ENCODE measurements at regions not wholly inside any gene's neighbourhood (a gene's known extent, or its start where the extent isn't known, plus 50 kb on each side); places are given as distances from the start of the nearest gene placed in this dataset.

DNA sequence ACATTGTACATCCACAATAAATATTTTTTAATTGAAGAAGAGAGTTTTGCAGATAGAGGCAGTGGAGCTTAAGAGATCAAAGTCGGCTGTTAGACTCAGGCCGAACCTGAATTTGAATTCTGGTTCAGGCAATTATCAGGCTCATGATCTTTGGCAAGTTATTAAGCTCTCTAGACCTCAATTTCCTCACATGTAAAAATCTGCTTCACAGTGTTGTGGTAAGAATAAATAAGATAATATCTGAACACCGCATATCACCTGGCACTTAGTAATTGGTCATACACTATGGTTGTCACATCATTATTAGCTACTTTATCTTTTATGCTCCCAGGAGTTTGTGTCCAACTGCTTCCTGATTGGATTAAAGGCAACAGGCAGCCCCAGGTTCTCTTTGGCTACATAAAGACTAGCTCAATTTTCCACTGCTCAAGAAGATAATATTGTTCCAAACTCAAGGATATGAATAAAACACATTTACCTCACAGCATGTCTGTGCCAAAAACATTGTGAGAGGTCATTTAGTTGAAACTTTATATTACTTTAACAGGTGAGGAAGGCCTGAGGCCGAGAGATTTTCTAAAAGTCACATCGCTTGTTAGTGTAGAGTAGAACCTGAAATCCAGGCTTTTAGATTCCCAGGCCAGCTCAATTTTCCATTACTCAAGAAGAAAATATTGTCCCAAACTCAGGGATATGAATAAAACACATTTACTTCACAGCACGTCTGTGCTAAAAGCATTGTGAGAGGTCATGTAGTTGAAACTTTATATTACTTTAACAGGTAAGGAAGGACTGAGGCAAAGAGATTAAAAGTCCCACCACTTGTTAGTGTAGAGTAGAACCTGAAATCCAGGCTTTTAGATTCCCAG, 289.2 kb upstream of the PTGER4 start:
- TF ChIP-seq, protein P1, sequence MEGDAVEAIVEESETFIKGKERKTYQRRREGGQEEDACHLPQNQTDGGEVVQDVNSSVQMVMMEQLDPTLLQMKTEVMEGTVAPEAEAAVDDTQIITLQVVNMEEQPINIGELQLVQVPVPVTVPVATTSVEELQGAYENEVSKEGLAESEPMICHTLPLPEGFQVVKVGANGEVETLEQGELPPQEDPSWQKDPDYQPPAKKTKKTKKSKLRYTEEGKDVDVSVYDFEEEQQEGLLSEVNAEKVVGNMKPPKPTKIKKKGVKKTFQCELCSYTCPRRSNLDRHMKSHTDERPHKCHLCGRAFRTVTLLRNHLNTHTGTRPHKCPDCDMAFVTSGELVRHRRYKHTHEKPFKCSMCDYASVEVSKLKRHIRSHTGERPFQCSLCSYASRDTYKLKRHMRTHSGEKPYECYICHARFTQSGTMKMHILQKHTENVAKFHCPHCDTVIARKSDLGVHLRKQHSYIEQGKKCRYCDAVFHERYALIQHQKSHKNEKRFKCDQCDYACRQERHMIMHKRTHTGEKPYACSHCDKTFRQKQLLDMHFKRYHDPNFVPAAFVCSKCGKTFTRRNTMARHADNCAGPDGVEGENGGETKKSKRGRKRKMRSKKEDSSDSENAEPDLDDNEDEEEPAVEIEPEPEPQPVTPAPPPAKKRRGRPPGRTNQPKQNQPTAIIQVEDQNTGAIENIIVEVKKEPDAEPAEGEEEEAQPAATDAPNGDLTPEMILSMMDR (IDR thresholded peaks at IDR 0.05; ENCODE audit: low read length): no peak
- no peak for TF ChIP-seq EZH2 (IDR thresholded peaks at IDR 0.05; ENCODE audit: borderline replicate concordance, low read length)
